ENCODE measurements at regions not wholly inside any gene's neighbourhood (a gene's known extent, or its start where the extent isn't known, plus 50 kb on each side); places are given as distances from the start of the nearest gene placed in this dataset.

GRCh38 chr7:49417034-49417433 is 356.4 kb upstream of the VWC2 start:
- no peak for DNase-seq (ENCODE audit: extremely low read depth, low read depth)
- TF ChIP-seq, protein P1, sequence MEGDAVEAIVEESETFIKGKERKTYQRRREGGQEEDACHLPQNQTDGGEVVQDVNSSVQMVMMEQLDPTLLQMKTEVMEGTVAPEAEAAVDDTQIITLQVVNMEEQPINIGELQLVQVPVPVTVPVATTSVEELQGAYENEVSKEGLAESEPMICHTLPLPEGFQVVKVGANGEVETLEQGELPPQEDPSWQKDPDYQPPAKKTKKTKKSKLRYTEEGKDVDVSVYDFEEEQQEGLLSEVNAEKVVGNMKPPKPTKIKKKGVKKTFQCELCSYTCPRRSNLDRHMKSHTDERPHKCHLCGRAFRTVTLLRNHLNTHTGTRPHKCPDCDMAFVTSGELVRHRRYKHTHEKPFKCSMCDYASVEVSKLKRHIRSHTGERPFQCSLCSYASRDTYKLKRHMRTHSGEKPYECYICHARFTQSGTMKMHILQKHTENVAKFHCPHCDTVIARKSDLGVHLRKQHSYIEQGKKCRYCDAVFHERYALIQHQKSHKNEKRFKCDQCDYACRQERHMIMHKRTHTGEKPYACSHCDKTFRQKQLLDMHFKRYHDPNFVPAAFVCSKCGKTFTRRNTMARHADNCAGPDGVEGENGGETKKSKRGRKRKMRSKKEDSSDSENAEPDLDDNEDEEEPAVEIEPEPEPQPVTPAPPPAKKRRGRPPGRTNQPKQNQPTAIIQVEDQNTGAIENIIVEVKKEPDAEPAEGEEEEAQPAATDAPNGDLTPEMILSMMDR (IDR thresholded peaks at IDR 0.05; ENCODE audit: low read depth, low read length), result no peak

- TF ChIP-seq, protein P1 (IDR thresholded peaks at IDR 0.05; ENCODE audit: low read depth, low read length), result no peak
- DNase-seq (ENCODE audit: extremely low read depth, low read depth), result no peak
These were observed 354.5 kb upstream of the VWC2 start for GRCh38 chr7:49418963-49419362.

- DNase-seq (ENCODE audit: extremely low read depth, low read depth), result no peak
- TF ChIP-seq, protein P1 (IDR thresholded peaks at IDR 0.05; ENCODE audit: low read depth, low read length), result no peak
These were observed 350.9 kb upstream of the VWC2 start for GRCh38 chr7:49422564-49422963.

- TF ChIP-seq, protein P1 (IDR thresholded peaks at IDR 0.05; ENCODE audit: low read depth, low read length), result no peak
These were observed 349.3 kb upstream of the VWC2 start for GRCh38 chr7:49424109-49424508.

GRCh38 chr7:49425277-49425818 is 348.1 kb upstream of the VWC2 start:
- TF ChIP-seq, protein P1 (IDR thresholded peaks at IDR 0.05; ENCODE audit: low read depth, low read length), result no peak

More at GRCh38 chr7:49424109-49424508, 349.3 kb upstream of the VWC2 start:
- DNase-seq (ENCODE audit: extremely low read depth, low read depth), result no peak

DNA sequence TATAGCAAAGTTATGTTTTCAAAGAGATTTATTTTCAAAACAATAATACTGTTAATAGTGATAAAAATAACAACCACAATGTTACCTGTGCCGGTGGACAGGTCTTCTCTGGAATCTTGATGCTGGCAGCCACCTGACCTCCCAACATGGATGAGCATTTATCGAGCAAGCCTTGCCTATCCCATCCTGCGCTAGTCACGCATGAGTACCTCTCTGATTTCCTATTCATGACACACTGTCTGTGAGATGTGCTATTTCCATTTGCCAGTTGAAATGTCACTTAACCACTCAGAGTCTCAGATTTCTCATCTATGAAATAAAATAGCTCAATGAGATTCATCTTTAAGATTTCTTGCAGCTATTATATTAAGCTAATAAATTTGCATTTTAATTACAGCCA is 341.2 kb upstream of the VWC2 start:
- DNase-seq (ENCODE audit: extremely low read depth, low read depth), result no peak
- TF ChIP-seq, protein P1 (IDR thresholded peaks at IDR 0.05; ENCODE audit: low read depth, low read length), result no peak

More at GRCh38 chr7:49425277-49425818, 348.1 kb upstream of the VWC2 start:
- DNase-seq (ENCODE audit: extremely low read depth, low read depth), result no peak

DNA sequence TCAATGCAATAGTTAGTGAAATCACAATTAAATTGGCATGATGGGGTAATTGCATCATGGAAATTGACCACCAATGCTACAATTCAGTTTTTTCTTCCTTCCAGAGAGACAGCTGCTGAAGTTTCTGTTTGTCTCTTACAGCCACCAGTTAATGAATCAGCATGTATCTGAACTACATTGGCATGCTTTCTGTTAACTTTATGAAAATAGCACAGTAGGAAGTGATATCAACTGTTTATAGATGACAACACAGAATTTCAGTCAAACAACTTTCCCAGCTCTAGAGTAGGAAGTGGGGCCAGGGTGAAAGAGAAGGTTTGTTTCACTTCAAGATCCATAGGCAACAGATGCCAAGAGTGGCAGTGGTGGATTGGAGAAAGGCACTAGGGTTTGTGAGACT is 339.6 kb upstream of the VWC2 start:
- TF ChIP-seq, protein P1 (IDR thresholded peaks at IDR 0.05; ENCODE audit: low read depth, low read length), result no peak
- no peak for DNase-seq (ENCODE audit: extremely low read depth, low read depth)

Measured in AG09319 (cell line).